Stomach (tissue), 4 donors: ENCODE measurements at regions not wholly inside any gene's neighbourhood (a gene's known extent, or its start where the extent isn't known, plus 50 kb on each side); places are given as distances from the start of the nearest gene placed in this dataset.

Source experiments
- POLR2A ChIP-seq, 4 donors: fragments of 450-650 bp; IDR thresholded peaks; one replicate each; pipeline ENCODE4 v1.6.1; 2016; ENCODE audit warnings: antibody characterized with exemption in 4 of 4, control low read depth in 2 of 4, mild to moderate bottlenecking in 1 of 4, moderate library complexity in 1 of 4
- TF ChIP-seq, protein P1 (sequence below), 7 experiments: fragments of 450-650 bp in 4 of 7; fragments of 200-600 bp in 3 of 7; sonication (generic) in 3 of 7; IDR thresholded peaks; one replicate each; pipeline ENCODE4 v1.5.1; 2016 to 2019; ENCODE audit warnings: antibody characterized with exemption in 7 of 7, control low read depth in 2 of 7, mild to moderate bottlenecking in 1 of 7

DNA sequence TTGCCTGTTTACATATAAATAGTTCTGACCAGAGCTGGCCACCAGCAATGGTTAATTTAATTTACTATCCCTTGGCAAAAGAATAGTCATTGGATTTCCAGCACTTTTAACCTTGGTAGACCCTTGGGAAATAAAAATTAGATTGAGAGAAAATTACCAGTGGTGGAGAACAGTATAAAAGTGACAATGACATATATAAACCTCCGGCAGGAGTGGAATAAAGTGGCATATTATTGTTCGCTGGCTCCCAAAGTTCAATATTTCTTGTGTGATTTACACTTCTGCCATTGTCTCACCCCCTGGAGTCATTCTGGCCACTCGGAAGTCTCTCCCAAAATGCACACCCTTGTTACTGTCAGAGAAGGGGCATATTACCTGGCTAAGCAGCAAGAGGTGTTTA is 347.7 kb downstream of the NPIPA8 start:
- TF ChIP-seq, protein P1, sequence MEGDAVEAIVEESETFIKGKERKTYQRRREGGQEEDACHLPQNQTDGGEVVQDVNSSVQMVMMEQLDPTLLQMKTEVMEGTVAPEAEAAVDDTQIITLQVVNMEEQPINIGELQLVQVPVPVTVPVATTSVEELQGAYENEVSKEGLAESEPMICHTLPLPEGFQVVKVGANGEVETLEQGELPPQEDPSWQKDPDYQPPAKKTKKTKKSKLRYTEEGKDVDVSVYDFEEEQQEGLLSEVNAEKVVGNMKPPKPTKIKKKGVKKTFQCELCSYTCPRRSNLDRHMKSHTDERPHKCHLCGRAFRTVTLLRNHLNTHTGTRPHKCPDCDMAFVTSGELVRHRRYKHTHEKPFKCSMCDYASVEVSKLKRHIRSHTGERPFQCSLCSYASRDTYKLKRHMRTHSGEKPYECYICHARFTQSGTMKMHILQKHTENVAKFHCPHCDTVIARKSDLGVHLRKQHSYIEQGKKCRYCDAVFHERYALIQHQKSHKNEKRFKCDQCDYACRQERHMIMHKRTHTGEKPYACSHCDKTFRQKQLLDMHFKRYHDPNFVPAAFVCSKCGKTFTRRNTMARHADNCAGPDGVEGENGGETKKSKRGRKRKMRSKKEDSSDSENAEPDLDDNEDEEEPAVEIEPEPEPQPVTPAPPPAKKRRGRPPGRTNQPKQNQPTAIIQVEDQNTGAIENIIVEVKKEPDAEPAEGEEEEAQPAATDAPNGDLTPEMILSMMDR (IDR thresholded peaks at IDR 0.05) = no peak
- TF ChIP-seq POLR2A (IDR thresholded peaks at IDR 0.05) = no peak
